ENCODE measurements at regions not wholly inside any gene's neighbourhood (a gene's known extent, or its start where the extent isn't known, plus 50 kb on each side); places are given as distances from the start of the nearest gene placed in this dataset.

DNA sequence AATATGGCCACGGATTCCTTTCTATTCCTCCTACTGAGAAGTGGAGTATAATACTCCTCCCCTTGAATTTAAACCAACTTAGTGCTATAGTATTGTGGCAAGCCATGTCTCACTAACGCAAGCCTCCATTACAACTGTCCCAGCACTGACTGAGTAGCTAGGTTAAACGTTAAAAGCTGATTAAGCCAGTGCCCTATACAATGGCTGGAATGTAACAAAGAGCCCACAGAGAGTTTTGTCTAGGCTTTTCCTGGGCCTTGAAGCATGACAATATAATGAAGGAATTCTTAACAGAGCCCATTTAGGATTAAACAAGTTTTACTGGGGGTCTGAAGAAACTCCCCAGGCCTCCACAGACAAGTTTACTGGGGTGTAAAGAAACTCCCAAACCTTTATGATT lies 254.5 kb upstream of the DACH1 start:
- TF ChIP-seq HDGF (IDR thresholded peaks at IDR 0.05; ENCODE audit: borderline replicate concordance) (no peak), SP1 (IDR thresholded peaks at IDR 0.05) (no peak), PKNOX1 (IDR thresholded peaks at IDR 0.05) (no peak), LEF1 (IDR thresholded peaks at IDR 0.05; ENCODE audit: borderline replicate concordance) (no peak), FOXK2 (IDR thresholded peaks at IDR 0.05) (no peak), SUZ12 (IDR thresholded peaks at IDR 0.05) (no peak), ZNF384 (IDR thresholded peaks at IDR 0.05) (no peak), FOXA1 (IDR thresholded peaks at IDR 0.05) (no peak)
